Lower leg skin (tissue), 3 donors: ENCODE measurements at regions not wholly inside any gene's neighbourhood (a gene's known extent, or its start where the extent isn't known, plus 50 kb on each side); places are given as distances from the start of the nearest gene placed in this dataset.

Experiments used
- POLR2A ChIP-seq, 2 donors: fragments of 450-650 bp; IDR thresholded peaks; one replicate each; pipeline ENCODE4 v1.6.1; 2016 to 2017; ENCODE audit warnings: antibody characterized with exemption in 2 of 2, mild to moderate bottlenecking in 1 of 2, moderate library complexity in 1 of 2
- TF ChIP-seq, protein P1 (sequence below), 3 donors: fragments of 450-650 bp; IDR thresholded peaks; one replicate each; pipeline ENCODE4 v1.5.1; 2016; ENCODE audit warnings: antibody characterized with exemption in 3 of 3, mild to moderate bottlenecking in 3 of 3, moderate library complexity in 2 of 3

DNA sequence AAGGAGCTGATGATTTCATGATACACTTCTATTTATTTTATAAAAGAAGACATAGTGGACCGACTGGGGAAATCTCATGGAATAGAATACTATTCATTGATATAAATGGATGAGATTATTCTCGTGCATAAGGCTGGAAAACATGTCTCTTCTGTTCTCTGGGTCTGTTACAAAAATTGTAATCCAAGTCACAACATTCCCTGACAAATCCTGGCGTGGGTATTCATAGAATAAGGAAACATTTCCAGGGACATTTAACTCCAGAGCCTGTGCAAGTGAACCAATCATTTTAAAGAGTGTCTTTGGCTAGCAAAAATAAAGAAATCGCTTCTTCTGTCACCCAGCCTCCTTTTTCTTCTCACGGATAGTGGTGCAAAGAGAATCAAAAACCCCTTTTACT, 1148.5 kb upstream of the AUTS2 start:
- no peak for TF ChIP-seq POLR2A (IDR thresholded peaks at IDR 0.05)
- TF ChIP-seq, protein P1, sequence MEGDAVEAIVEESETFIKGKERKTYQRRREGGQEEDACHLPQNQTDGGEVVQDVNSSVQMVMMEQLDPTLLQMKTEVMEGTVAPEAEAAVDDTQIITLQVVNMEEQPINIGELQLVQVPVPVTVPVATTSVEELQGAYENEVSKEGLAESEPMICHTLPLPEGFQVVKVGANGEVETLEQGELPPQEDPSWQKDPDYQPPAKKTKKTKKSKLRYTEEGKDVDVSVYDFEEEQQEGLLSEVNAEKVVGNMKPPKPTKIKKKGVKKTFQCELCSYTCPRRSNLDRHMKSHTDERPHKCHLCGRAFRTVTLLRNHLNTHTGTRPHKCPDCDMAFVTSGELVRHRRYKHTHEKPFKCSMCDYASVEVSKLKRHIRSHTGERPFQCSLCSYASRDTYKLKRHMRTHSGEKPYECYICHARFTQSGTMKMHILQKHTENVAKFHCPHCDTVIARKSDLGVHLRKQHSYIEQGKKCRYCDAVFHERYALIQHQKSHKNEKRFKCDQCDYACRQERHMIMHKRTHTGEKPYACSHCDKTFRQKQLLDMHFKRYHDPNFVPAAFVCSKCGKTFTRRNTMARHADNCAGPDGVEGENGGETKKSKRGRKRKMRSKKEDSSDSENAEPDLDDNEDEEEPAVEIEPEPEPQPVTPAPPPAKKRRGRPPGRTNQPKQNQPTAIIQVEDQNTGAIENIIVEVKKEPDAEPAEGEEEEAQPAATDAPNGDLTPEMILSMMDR (IDR thresholded peaks at IDR 0.05): no peak
